ENCODE measurements at regions not wholly inside any gene's neighbourhood (a gene's known extent, or its start where the extent isn't known, plus 50 kb on each side); places are given as distances from the start of the nearest gene placed in this dataset.
A peak's percentile ranks its signal among the peaks of the same experiment; 100 is the strongest.

DNA sequence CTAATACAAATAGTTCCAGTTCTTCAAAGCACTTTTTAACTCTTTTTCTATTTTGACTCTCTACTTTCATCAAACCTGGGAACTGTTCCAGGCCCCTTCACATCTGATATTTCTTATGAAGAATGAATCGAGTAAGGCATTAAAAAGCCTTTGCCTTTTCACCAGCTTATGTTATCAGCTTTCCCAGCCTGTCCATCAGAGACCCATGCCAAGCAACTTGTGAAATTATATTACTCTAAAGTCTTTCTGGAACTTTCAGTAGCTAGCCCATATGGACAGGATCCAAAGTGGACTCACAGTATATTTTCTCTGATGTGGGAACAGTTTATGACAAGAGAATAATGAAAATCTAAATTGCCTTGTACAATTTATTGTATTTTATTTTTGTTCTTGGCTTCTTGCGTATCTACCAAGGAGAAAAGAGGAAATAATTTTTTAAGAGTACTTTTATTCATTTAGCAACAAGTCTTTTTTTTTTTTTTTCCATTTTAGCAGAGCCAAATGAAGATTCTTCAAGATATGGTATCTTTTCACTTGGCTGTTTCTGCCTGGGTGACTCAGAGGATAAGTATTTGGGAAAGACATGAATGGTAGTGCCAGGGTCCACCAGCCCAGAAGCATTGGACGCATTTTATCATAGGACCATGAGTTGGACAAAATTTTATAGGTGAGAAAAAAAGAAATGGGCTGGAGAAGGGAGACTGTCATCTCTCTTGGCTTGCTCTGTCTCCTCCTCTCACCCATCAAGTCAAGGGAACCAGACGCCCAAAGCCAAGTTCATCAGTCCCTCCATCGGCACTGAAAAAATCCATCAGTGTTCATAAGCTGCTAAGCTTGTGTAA lies 195.8 kb upstream of the NEBL start:
- no peaks in the 10 kb centered on the region for H3K27me3 ChIP-seq (ENCODE audit: control insufficient read depth, insufficient read depth, low read length)
- no peaks in the 10 kb centered on the region for H3K36me3 ChIP-seq (replicated peaks; ENCODE audit: control insufficient read depth, insufficient read depth, low read length)
- DNase-seq = no peak
- no peak overlapping the region for H3K4me3 ChIP-seq (ENCODE audit: insufficient read depth, low read depth, low read length)

DNA sequence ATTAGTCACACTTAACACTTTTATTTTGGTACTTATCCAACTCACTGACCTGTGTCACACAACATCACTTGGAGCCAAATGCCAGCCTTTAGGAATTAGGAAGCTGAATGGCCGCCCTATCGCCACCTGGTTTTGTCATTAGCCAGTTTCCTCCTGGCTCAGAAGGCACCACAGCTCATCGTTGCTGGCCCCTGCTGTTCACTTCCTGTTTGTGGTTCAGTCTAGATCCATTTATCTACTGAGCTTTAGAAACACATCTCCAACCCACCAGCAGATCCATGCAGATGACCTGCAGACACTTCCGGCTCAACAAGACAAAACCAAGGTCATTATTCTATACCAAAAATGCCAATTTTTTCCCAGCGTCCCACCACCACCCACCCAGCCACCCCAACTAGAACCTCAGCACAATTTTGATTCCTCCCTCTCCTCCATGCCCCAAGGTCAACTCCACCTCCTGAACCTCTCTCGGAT lies 193.5 kb upstream of the NEBL start:
- no peak for DNase-seq
- Histone ChIP-seq H3K4me3 (ENCODE audit: insufficient read depth, low read depth, low read length) (no peak overlapping the region), H3K36me3 (replicated peaks; ENCODE audit: control insufficient read depth, insufficient read depth, low read length) (no peaks in the 10 kb centered on the region)

DNA sequence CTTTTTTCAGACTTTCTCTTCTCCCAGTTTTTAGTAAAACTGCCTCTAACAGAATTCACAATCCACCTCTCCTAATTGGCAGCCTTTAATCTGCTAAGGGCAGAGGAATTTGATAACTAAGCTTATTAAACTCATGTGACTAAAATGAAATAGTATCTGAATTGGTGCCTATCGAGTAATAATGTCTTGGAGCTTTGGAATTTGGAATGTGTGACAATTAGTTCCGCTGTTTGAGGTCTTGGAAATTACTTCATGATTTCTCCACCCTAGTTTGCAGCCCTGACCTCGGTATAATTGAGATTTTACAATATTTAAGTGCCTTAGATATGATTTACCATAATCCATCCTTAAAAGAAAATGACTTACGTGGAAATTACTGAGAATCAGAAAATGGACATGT lies 190.4 kb upstream of the NEBL start:
- DNase-seq = no peak
- no peaks in the 10 kb centered on the region for H3K27me3 ChIP-seq (ENCODE audit: control insufficient read depth, insufficient read depth, low read length)
- H3K36me3 ChIP-seq (replicated peaks; ENCODE audit: control insufficient read depth, insufficient read depth, low read length) = no peaks in the 10 kb centered on the region
- no peak overlapping the region for H3K4me3 ChIP-seq (ENCODE audit: insufficient read depth, low read depth, low read length)

More for the DNA sequence above, 193.5 kb upstream of the NEBL start:
- H3K27me3 ChIP-seq (ENCODE audit: control insufficient read depth, insufficient read depth, low read length) = no peaks in the 10 kb centered on the region

DNA sequence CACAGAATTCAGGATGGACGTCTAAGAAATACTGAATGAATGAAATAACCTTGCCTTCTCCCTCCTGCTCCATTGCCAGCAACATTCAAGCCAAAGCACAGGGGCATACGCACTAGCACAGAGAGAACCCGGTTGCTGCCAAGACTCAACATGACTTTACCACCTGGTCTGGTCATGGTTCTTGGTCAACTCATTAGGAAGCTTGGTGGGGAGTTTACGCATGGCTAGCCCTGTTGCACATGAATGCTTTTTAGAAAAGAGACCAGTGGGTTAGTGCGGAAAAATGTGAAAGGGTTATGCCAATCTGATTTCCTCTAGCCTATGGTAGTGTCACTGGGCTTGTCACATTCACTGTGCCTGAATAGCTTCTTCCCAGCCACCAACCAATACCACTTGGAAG lies 187.6 kb upstream of the NEBL start:
- H3K4me3 ChIP-seq (ENCODE audit: insufficient read depth, low read depth, low read length) = no peak overlapping the region
- H3K36me3 ChIP-seq (replicated peaks; ENCODE audit: control insufficient read depth, insufficient read depth, low read length) = no peaks in the 10 kb centered on the region
- no peak for DNase-seq
- H3K27me3 ChIP-seq (ENCODE audit: control insufficient read depth, insufficient read depth, low read length) = no peaks in the 10 kb centered on the region

DNA sequence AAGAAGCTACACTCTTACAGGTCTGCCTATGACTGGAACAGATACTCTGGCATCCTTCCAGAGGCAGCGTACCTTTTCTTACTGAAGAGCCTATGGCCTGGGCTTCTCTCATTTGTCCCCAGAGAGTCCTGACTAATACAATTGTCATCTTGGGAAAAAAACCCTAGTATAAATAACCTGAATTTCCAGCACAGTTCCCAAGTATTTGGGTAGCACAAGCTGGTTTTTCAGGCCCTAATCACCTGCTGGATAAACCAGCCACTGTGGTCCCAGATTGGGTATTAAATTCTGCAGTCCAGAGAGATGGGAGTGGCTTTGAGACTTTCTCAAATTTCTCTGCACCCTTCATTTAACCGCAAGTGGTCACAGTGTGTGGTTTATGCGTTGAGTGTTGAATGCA lies 186.8 kb upstream of the NEBL start:
- no peaks in the 10 kb centered on the region for H3K36me3 ChIP-seq (replicated peaks; ENCODE audit: control insufficient read depth, insufficient read depth, low read length)
- DNase-seq = no peak
- no peak overlapping the region for H3K4me3 ChIP-seq (ENCODE audit: insufficient read depth, low read depth, low read length)
- H3K27me3 ChIP-seq (ENCODE audit: control insufficient read depth, insufficient read depth, low read length) = no peaks in the 10 kb centered on the region

DNA sequence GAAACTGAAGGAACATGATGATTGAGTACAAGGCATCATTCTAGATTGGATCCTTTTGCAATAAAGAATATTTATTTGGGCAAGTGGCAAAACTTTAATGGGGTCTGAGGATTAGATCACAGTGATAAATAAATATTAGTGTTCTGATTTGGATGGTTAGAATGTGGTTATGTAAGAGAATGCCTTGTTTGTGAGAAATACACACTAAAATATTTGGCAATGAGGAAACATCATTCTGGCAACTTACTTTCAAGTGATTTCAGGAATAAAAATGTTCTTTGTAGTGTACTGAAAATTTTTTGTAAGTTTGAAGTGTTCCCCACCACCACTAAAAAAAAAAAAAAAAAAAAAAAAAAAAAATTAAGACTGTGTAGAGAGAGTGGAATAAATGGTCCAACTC lies 185.1 kb upstream of the NEBL start:
- no peaks in the 10 kb centered on the region for H3K36me3 ChIP-seq (replicated peaks; ENCODE audit: control insufficient read depth, insufficient read depth, low read length)
- no peak for DNase-seq
- H3K4me3 ChIP-seq (ENCODE audit: insufficient read depth, low read depth, low read length) = no peak overlapping the region
- H3K27me3 ChIP-seq (ENCODE audit: control insufficient read depth, insufficient read depth, low read length) = no peaks in the 10 kb centered on the region

DNA sequence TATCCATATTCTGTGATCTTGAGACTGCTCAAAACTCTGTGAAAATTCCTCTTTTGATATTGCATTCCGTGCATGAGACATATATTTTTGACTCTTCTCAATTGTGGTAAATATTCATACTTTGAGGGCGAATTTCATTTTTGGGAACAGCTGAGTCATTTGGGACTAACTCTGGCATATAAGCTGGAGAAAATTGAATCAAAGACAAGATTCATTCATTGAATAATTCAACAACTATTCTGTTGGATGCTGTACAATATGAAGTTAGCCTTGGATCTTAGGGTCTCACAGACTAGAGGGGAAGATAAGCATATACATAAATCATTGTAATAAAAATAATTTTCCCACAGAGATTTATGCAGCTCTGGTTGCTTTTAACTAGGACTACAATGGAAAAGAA lies 183.2 kb upstream of the NEBL start:
- H3K27me3 ChIP-seq (ENCODE audit: control insufficient read depth, insufficient read depth, low read length) = no peaks in the 10 kb centered on the region
- no peak overlapping the region for H3K4me3 ChIP-seq (ENCODE audit: insufficient read depth, low read depth, low read length)
- H3K36me3 ChIP-seq (replicated peaks; ENCODE audit: control insufficient read depth, insufficient read depth, low read length) = no peaks in the 10 kb centered on the region
- no peak for DNase-seq

DNA sequence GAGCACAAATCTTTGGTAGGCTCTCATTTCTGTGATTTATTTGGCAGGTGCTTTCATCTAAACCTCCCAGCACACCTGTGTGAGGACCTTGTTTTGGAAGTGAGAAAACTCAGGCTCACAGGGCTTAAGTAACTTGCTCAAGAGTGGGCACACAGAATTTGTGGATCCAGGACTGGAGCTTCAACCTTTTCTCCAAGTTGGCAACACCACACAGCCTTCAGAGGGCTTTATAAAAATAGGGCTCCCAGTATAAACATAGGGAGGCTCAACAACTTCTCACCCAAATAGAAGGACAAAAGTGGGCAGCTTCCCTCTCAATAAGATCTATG lies 182.2 kb upstream of the NEBL start:
- no peaks in the 10 kb centered on the region for H3K36me3 ChIP-seq (replicated peaks; ENCODE audit: control insufficient read depth, insufficient read depth, low read length)
- H3K4me3 ChIP-seq (ENCODE audit: insufficient read depth, low read depth, low read length) = no peak overlapping the region
- no peaks in the 10 kb centered on the region for H3K27me3 ChIP-seq (ENCODE audit: control insufficient read depth, insufficient read depth, low read length)
- no peak for DNase-seq

DNA sequence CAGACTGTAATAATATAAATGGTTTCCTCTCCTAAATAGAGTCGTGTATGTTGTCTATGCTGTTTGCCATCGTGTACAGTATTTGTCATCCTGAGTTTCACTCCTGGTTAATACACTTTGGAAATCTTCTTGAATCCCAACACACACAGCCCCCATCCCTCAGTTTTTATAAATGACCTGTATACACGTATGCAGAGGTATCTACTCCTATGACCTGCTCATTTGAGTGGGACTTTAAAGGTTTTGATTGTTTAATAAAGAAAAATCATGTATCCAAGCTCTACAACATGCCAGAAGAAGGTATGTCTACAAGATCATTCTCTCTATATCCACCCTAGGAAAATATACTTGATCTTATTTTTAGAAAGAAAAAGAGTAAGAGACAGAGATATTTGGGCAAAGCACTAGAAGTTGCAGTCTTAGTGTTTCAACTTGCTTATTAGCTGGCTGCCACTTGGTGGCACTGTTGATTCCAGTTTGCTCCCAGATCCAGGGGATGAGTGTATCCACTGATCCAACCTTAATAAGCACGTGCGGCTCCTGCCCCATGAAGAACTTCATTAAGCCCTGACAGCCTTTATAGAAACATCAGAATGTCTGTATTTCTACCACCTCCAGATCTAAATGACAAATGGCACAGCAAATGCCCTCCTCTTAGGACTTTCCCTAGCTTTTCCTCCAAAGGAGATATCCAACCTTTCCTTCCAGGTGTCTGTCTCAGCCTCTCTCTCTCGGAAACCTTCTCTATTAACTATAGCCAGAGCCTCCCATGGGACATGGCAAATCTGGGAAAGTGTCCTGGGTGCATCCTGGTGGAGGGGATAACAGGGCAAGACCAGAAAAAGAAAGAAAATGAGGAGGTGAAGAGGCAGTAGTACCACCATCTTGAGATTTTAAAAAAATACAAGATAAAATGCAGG lies 181.6 kb upstream of the NEBL start:
- peak; percentile 63 for DNase-seq

DNA sequence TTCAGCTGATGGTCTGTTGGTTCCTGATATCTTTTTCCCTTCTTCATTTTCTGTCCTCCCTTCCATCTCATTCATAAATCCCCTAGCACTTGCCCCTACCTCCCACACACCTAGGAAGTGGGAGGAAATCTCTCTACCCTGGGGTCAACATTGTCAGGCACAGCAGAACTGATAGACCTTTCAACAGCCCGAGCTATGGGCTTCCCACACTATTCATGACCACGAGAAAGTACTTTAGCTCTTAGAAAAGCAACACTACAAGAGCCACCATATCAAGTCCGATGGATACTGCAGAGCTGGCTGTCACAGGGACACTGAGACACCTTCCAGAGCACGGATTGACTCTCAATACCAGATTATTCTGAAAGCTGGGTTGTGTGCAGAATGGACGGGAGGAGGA lies 180.6 kb upstream of the NEBL start:
- Histone ChIP-seq H3K27me3 (ENCODE audit: control insufficient read depth, insufficient read depth, low read length) (no peaks in the 10 kb centered on the region), H3K36me3 (replicated peaks; ENCODE audit: control insufficient read depth, insufficient read depth, low read length) (no peaks in the 10 kb centered on the region), H3K4me3 (ENCODE audit: insufficient read depth, low read depth, low read length) (no peak overlapping the region)
- DNase-seq = no peak

More for the DNA sequence above, 181.6 kb upstream of the NEBL start:
- no peak overlapping the region for H3K4me3 ChIP-seq (ENCODE audit: insufficient read depth, low read depth, low read length)
- no peaks in the 10 kb centered on the region for H3K27me3 ChIP-seq (ENCODE audit: control insufficient read depth, insufficient read depth, low read length)
- H3K36me3 ChIP-seq (replicated peaks; ENCODE audit: control insufficient read depth, insufficient read depth, low read length) = no peaks in the 10 kb centered on the region

DNA sequence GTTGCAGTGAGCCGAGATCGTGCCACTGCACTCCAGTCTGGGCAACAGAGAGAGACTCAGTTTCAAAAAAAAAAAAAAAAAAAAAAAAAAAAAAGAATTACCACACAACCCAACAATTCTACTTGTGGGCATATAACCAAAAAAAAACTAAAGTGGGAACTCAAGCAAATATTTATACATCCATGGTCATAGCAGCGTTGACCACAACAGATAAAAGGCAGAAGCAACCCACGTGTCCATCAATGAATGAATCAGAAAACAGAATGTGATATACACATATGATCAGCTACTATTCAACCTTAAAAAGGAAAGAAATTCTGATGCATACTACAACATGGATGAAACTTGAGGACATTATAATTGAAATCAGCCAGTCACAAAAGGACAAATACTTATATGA lies 179.3 kb upstream of the NEBL start:
- DNase-seq = no peak
- Histone ChIP-seq H3K27me3 (ENCODE audit: control insufficient read depth, insufficient read depth, low read length) (no peaks in the 10 kb centered on the region), H3K36me3 (replicated peaks; ENCODE audit: control insufficient read depth, insufficient read depth, low read length) (no peaks in the 10 kb centered on the region), H3K4me3 (ENCODE audit: insufficient read depth, low read depth, low read length) (no peak overlapping the region)

DNA sequence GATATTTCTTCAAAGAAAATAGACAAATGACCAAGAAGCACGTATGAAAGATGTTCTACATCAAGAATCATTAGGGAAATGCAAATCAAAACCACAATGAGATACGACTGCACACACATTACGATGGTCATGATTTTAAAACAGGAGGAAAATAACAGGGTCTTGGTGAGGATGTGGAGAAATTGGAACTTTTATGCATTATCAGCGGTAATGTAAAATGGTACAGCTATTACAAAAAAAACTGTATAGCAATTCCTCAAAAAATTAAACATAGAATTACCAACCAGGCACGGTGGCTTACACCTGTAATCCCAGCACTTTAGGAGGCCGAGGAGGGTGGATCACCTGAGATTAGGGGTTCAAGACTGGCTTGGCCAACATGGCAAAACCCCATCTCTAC lies 178.8 kb upstream of the NEBL start:
- H3K4me3 ChIP-seq (ENCODE audit: insufficient read depth, low read depth, low read length) = no peak overlapping the region
- DNase-seq = no peak
- H3K36me3 ChIP-seq (replicated peaks; ENCODE audit: control insufficient read depth, insufficient read depth, low read length) = no peaks in the 10 kb centered on the region
- no peaks in the 10 kb centered on the region for H3K27me3 ChIP-seq (ENCODE audit: control insufficient read depth, insufficient read depth, low read length)

DNA sequence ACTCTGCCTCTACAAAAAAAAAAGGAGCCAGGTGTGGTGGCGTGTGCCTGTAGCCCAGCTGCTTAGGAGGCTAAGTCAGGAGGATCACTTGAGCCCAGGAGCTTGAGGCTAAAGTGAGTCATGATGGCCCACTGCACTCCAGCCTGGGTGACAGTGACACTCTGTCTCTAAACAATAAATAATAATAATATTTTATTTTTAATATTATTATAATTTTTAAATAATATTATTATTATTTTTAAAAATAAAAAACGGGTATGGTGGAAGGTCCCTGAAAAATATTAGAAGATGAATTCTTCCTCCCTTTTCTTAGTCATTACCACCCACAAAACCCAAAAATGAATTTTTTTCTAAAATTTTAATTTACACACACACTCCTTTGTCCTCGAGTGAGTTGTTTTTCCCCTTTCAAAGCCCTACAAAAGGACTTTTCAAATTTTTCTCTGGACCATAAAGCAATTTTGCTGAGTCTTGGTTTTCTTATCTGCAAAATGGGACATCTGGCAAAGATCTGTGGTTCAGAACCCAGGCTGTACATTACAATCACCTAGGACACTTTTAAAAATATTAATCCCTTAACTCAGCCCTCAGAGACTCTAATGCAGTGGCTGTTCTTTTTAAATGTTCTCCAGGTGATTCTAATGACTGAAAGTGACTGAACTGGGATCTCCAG lies 174.0 kb upstream of the NEBL start:
- H3K27me3 ChIP-seq (ENCODE audit: control insufficient read depth, insufficient read depth, low read length) = no peaks in the 10 kb centered on the region
- H3K4me3 ChIP-seq (ENCODE audit: insufficient read depth, low read depth, low read length) = no peak overlapping the region
- no peaks in the 10 kb centered on the region for H3K36me3 ChIP-seq (replicated peaks; ENCODE audit: control insufficient read depth, insufficient read depth, low read length)
- no peak for DNase-seq

DNA sequence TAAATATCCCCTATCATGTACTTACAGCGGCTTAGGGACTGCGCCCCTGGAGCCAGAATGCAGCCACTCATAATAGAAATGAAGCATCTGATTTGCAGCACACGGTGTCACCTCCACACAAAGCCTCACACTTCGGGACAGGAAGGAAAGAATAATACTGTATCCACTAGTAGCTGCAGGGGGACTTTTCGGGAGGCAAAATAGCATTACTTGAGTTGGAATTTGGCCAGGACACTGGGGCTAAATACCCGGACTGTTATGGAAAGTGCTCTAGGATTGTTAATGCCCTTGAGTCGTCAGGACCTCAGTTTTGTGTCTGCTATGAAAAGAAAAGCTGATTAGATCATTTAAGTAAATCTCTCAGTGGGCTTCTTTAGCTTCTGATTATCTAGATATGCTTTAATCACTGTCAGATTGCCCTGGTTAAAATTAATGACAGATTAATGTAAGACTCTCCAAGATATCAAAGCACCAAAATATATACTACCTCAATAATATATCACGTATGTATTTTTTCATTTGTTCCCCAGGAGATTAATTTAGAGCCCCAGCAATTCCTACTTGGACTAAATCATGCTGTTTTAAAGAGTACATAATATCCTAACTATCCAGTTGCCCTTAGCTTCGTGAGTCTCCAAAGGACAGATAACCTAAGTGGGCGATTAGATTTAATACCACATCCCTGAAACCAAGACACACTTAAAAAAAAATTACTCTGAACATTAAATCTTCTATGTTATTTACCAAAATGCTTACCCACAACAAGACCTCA lies 173.0 kb upstream of the NEBL start:
- no peaks in the 10 kb centered on the region for H3K27me3 ChIP-seq (ENCODE audit: control insufficient read depth, insufficient read depth, low read length)

More for the DNA sequence above, 173.0 kb upstream of the NEBL start:
- no peak overlapping the region for H3K4me3 ChIP-seq (ENCODE audit: insufficient read depth, low read depth, low read length)
- no peaks in the 10 kb centered on the region for H3K36me3 ChIP-seq (replicated peaks; ENCODE audit: control insufficient read depth, insufficient read depth, low read length)
- peak; percentile 21 for DNase-seq

Data from H7 (cell line).